H9 (cell line): ENCODE measurements at regions not wholly inside any gene's neighbourhood (a gene's known extent, or its start where the extent isn't known, plus 50 kb on each side); places are given as distances from the start of the nearest gene placed in this dataset.
A peak's percentile ranks its signal among the peaks of the same experiment; 100 is the strongest.

Experiments used
- DNase-seq: peaks from one replicate; pipeline ENCODE4 v3.0.0-alpha.2; 2017
- H2AFZ ChIP-seq: one replicate; pipeline ENCODE4 v1.6.1; 2013; ENCODE audit warnings: mild to moderate bottlenecking, low read length, control low read depth, moderate library complexity
- H2AK5ac ChIP-seq: 2 replicates; pipeline ENCODE4 v1.6.1; 2013; ENCODE audit warnings: low read length, control low read depth, mixed read lengths; ENCODE audit not compliant: insufficient read length
- H2BK120ac ChIP-seq: one replicate; pipeline ENCODE4 v1.6.1; 2013; ENCODE audit warnings: low read depth, mild to moderate bottlenecking, low read length, control low read depth, inconsistent platforms; ENCODE audit not compliant: poor library complexity, severe bottlenecking
- H2BK12ac ChIP-seq: 2 replicates; pipeline ENCODE4 v1.6.1; 2013; ENCODE audit warnings: low read length, control low read depth, mixed read lengths, low read depth; ENCODE audit not compliant: insufficient read length
- H2BK15ac ChIP-seq: 2 replicates; pipeline ENCODE4 v1.6.1; 2013; ENCODE audit warnings: low read depth, low read length, control low read depth
- H2BK20ac ChIP-seq: one replicate; pipeline ENCODE4 v1.6.1; 2013; ENCODE audit warnings: low read depth, mild to moderate bottlenecking, low read length, control low read depth, inconsistent platforms; ENCODE audit not compliant: poor library complexity, severe bottlenecking
- H2BK5ac ChIP-seq: 2 replicates; pipeline ENCODE4 v1.6.1; 2013; ENCODE audit warnings: low read length, control low read depth, mixed read lengths; ENCODE audit not compliant: insufficient read length
- H3K14ac ChIP-seq: 2 replicates; pipeline ENCODE4 v1.6.1; 2013; ENCODE audit warnings: low read length, control low read depth; ENCODE audit not compliant: insufficient read depth
- H3K18ac ChIP-seq: 2 replicates; pipeline ENCODE4 v1.6.1; 2013; ENCODE audit warnings: low read depth, mild to moderate bottlenecking, mixed read lengths, low read length, control low read depth; ENCODE audit not compliant: insufficient read length
- H3K23ac ChIP-seq: 2 replicates; pipeline ENCODE4 v1.6.1; 2013; ENCODE audit warnings: low read length, control low read depth, mixed read lengths, low read depth; ENCODE audit not compliant: insufficient read length
- H3K23me2 ChIP-seq: 2 replicates; pipeline ENCODE4 v1.6.1; 2013; ENCODE audit warnings: low read depth, mild to moderate bottlenecking, mixed read lengths, low read length, control low read depth; ENCODE audit not compliant: insufficient read length, poor library complexity, severe bottlenecking
- H3K27ac ChIP-seq: 2 replicates; pipeline ENCODE4 v1.5.1; 2013; ENCODE audit warnings: low read length, control low read depth, mixed read lengths, low read depth; ENCODE audit not compliant: insufficient read length
- H3K27me3 ChIP-seq: 2 replicates; pipeline ENCODE4 v1.6.1; 2013; ENCODE audit warnings: low read length, control low read depth, inconsistent platforms; ENCODE audit not compliant: insufficient read depth
- H3K4ac ChIP-seq: 2 replicates; pipeline ENCODE4 v1.6.1; 2013; ENCODE audit warnings: low read depth, mild to moderate bottlenecking, control low read depth, inconsistent platforms, low read length, moderate library complexity
- H3K4me1 ChIP-seq: 2 replicates; pipeline ENCODE4 v1.6.1; 2013; ENCODE audit warnings: low read length, control low read depth, inconsistent platforms; ENCODE audit not compliant: insufficient read depth
- H3K4me2 ChIP-seq: 2 replicates; pipeline ENCODE4 v1.6.1; 2013; ENCODE audit warnings: low read length, control low read depth, mixed read lengths; ENCODE audit not compliant: insufficient read length, insufficient read depth
- H3K56ac ChIP-seq: 2 replicates; pipeline ENCODE4 v1.6.1; 2013; ENCODE audit warnings: low read depth, mild to moderate bottlenecking, mixed read lengths, low read length, control low read depth; ENCODE audit not compliant: insufficient read length
- H3K79me1 ChIP-seq: 2 replicates; pipeline ENCODE4 v1.6.1; 2013; ENCODE audit warnings: low read depth, mild to moderate bottlenecking, moderate library complexity, low read length, control low read depth, inconsistent platforms; ENCODE audit not compliant: insufficient read depth, poor library complexity, severe bottlenecking
- H3K79me2 ChIP-seq: 2 replicates; pipeline ENCODE4 v1.6.1; 2013; ENCODE audit warnings: low read length, control low read depth, inconsistent platforms; ENCODE audit not compliant: insufficient read depth
- H3K9ac ChIP-seq: 2 replicates; pipeline ENCODE4 v1.6.1; 2013; ENCODE audit warnings: low read length, control low read depth, mixed read lengths; ENCODE audit not compliant: insufficient read length; ENCODE audit errors: extremely low read depth
- H3K9me3 ChIP-seq: one replicate; pipeline ENCODE4 v1.6.1; 2013; ENCODE audit warnings: low read depth, low read length, inconsistent platforms; ENCODE audit not compliant: control insufficient read depth
- H3T11ph ChIP-seq: one replicate; pipeline ENCODE4 v1.6.1; 2013; ENCODE audit warnings: mild to moderate bottlenecking, low read length, control low read depth, inconsistent platforms
- H4K20me1 ChIP-seq: one replicate; pipeline ENCODE4 v1.6.1; 2013; ENCODE audit not compliant: control insufficient read depth, insufficient read length, insufficient read depth
- H4K5ac ChIP-seq: 2 replicates; pipeline ENCODE4 v1.6.1; 2013; ENCODE audit warnings: low read depth, mild to moderate bottlenecking, mixed read lengths, low read length, control low read depth; ENCODE audit not compliant: insufficient read length
- H4K8ac ChIP-seq: replicated peaks from 2 replicates; pipeline ENCODE4 v1.6.1; 2013; ENCODE audit warnings: low read length, control low read depth, mixed read lengths, low read depth; ENCODE audit not compliant: insufficient read length
- H4K91ac ChIP-seq: 2 replicates; pipeline ENCODE4 v1.6.1; 2013; ENCODE audit warnings: low read depth, mild to moderate bottlenecking, moderate library complexity, mixed read lengths, low read length, control low read depth; ENCODE audit not compliant: insufficient read length
- H3K27ac Mint-ChIP-seq, 3 experiments: 2 replicates in 2 of 3; 3 replicates in 1 of 3; pipeline ENCODE4 v1.8.0; 2020 to 2021; ENCODE audit warnings: mixed read lengths in 3 of 3, mild to moderate bottlenecking in 1 of 3, moderate library complexity in 1 of 3
- H3K27me3 Mint-ChIP-seq: 2 replicates; pipeline ENCODE4 v1.8.0; 2021; ENCODE audit warnings: low read depth, mild to moderate bottlenecking, moderate library complexity, mixed read lengths
- H3K36me3 Mint-ChIP-seq, 3 experiments: 2 replicates in 2 of 3; 3 replicates in 1 of 3; pipeline ENCODE4 v1.8.0; 2020 to 2021; ENCODE audit warnings: low read depth in 3 of 3, mixed read lengths in 3 of 3; ENCODE audit not compliant: insufficient read depth in 1 of 3
- H3K4me1 Mint-ChIP-seq, 2 experiments: 2 replicates each; pipeline ENCODE4 v1.8.0; 2020; ENCODE audit warnings: mixed read lengths in 2 of 2
- H3K4me3 Mint-ChIP-seq, 2 experiments: 2 replicates in 1 of 2; 3 replicates in 1 of 2; pipeline ENCODE4 v1.8.0; 2020 to 2021; ENCODE audit warnings: mild to moderate bottlenecking in 2 of 2, mixed read lengths in 2 of 2, moderate library complexity in 1 of 2
- H3K9me3 Mint-ChIP-seq, 2 experiments: 2 replicates in 1 of 2; 3 replicates in 1 of 2; pipeline ENCODE4 v1.8.0; 2020; ENCODE audit warnings: mild to moderate bottlenecking in 2 of 2, mixed read lengths in 2 of 2, moderate library complexity in 1 of 2
- CTCF ChIP-seq: fragments of 200-600 bp; sonication (generic); conservative IDR thresholded peaks from 3 replicates; pipeline ENCODE4 v1.8.0; 2021; ENCODE audit warnings: antibody characterized with exemption, mild to moderate bottlenecking
- WGBS: extraction: QIAGEN DNeasy Blood & Tissue Kit; methylation state at CpG from one replicate; pipeline ENCODE4 v1.1.7; 2013; ENCODE audit warnings: missing lambda C conversion rate, low lambda C conversion rate, mixed read lengths; ENCODE audit not compliant: insufficient read length; ENCODE audit errors: extremely low coverage; 5-methylcytosine and 5-hydroxymethylcytosine counted together

DNA sequence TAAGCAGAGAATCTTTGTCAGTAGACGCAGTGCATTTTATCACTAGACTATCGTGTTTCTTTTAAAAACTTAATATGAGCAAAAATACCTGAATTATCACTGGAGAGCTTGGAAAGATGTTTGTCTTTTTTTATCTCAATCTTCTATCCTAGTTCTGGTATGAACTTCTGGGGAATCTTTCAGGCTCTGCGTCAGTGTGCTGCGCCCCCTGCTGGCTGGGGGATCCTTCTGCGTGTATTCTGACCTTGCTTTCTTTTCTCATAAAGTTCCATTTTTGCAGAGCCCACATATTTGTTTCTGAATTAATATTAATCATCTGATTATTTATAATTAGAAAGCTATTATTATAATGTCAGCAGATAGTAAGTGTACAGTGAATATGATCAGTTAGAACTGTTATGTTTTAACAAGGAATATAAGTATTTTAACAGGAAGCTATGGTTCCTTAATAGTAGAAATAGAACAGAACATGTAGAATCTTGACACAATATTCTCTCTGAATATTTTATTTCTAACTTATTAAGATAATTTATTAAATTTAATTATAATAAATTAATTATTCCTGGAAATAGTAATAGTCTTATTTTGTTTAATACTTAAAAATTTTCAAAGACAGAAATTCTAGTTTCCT is 945.0 kb upstream of the CRIM1 start:
- no peak overlapping the region for H2BK5ac ChIP-seq
- no peak overlapping the region for H2BK15ac ChIP-seq
- H3K9ac ChIP-seq = no peak overlapping the region
- H2BK12ac ChIP-seq = no peak overlapping the region
- H4K91ac ChIP-seq = no peak overlapping the region
- no peak overlapping the region for H2AFZ ChIP-seq
- H3K27me3 ChIP-seq = no peaks in the 10 kb centered on the region
- no peak overlapping the region for H3K18ac ChIP-seq
- H4K8ac ChIP-seq = no peak overlapping the region
- no CpG with 5 or more reads among the region's 5 CpGs for WGBS
- Mint-ChIP-seq H3K4me3 (no peak overlapping the region), H3K9me3 (peaks cover 5% of the 10 kb centered on the region in 2 experiments; a peak in 4 of 5 replicates), H3K27ac (no peak overlapping the region), H3K36me3 (peaks cover 0 to 5% (median 0%) of the 10 kb centered on the region in 3 experiments; a peak in 1 of 7 replicates), H3K4me1 (peaks cover 14 to 23% of the 10 kb centered on the region in 2 experiments), H3K27me3 (peaks cover 1% of the 10 kb centered on the region; the same call in 1 of the 2 replicates)
- no peaks in the 10 kb centered on the region for H3K79me2 ChIP-seq
- H3K23me2 ChIP-seq = no peaks in the 10 kb centered on the region
- no peaks in the 10 kb centered on the region for H4K20me1 ChIP-seq
- TF ChIP-seq CTCF = peak; percentile 99
- no peaks in the 10 kb centered on the region for H3K4me1 ChIP-seq
- no peak overlapping the region for H3K56ac ChIP-seq
- H2BK120ac ChIP-seq = no peak overlapping the region
- H3K79me1 ChIP-seq = no peaks in the 10 kb centered on the region
- no peak overlapping the region for H3K23ac ChIP-seq
- no peak overlapping the region for H4K5ac ChIP-seq
- H3K4ac ChIP-seq = no peak overlapping the region
- H3K14ac ChIP-seq = no peak overlapping the region
- no peak overlapping the region for H3K4me2 ChIP-seq
- no peak overlapping the region for H3T11ph ChIP-seq
- no peak overlapping the region for H2AK5ac ChIP-seq
- peak; percentile 51 for DNase-seq
- no peaks in the 10 kb centered on the region for H3K9me3 ChIP-seq
- no peak overlapping the region for H3K27ac ChIP-seq
- H2BK20ac ChIP-seq = no peak overlapping the region
